DND-41 (cell line): ENCODE measurements at regions not wholly inside any gene's neighbourhood (a gene's known extent, or its start where the extent isn't known, plus 50 kb on each side); places are given as distances from the start of the nearest gene placed in this dataset.

Experiments
- EZH2 ChIP-seq: IDR thresholded peaks from 3 replicates; pipeline ENCODE4 v1.6.1; 2012; ENCODE audit warnings: borderline replicate concordance, low read depth, mild to moderate bottlenecking, moderate library complexity, low read length, inconsistent platforms; ENCODE audit not compliant: severe bottlenecking
- TF ChIP-seq, protein P1 (sequence below): IDR thresholded peaks from 2 replicates; pipeline ENCODE4 v1.5.1; 2012; ENCODE audit warnings: borderline replicate concordance, low read length, moderate library complexity, mild to moderate bottlenecking; ENCODE audit not compliant: poor library complexity, severe bottlenecking; ENCODE audit errors: extremely low read depth

DNA sequence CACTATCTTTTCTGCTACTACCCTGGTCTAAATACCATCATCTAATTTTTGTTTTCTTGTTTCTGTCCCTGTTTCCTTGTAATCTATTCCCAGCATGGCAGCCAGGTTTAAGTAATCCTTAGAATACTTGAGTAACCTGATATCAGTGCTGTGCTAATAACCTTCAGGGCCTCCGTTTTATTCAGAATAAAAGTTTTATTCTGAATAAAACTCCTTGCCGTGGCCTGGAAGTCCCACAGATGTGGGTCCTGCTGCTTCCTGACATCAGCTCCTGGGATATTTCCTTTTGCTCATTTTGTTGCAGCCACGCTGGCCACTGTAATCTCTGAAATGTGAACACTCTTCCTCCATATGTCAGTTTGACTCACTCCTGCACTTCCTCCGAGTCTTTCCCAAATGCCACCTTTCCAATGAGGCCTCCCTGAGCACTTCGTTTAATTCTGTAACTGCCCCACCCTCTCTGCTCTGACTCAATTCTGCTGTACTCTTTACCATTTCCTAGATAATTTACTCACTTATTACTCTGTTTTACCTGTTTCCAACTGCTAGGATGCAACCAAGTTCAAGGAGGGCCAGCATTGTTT lies 114.0 kb upstream of the FOXA2 start:
- TF ChIP-seq, protein P1, sequence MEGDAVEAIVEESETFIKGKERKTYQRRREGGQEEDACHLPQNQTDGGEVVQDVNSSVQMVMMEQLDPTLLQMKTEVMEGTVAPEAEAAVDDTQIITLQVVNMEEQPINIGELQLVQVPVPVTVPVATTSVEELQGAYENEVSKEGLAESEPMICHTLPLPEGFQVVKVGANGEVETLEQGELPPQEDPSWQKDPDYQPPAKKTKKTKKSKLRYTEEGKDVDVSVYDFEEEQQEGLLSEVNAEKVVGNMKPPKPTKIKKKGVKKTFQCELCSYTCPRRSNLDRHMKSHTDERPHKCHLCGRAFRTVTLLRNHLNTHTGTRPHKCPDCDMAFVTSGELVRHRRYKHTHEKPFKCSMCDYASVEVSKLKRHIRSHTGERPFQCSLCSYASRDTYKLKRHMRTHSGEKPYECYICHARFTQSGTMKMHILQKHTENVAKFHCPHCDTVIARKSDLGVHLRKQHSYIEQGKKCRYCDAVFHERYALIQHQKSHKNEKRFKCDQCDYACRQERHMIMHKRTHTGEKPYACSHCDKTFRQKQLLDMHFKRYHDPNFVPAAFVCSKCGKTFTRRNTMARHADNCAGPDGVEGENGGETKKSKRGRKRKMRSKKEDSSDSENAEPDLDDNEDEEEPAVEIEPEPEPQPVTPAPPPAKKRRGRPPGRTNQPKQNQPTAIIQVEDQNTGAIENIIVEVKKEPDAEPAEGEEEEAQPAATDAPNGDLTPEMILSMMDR: no peak
- no peak for TF ChIP-seq EZH2
